ENCODE measurements at regions not wholly inside any gene's neighbourhood (a gene's known extent, or its start where the extent isn't known, plus 50 kb on each side); places are given as distances from the start of the nearest gene placed in this dataset.

GRCh38 chr20:22916021-22916842 is 118.9 kb upstream of the SSTR4 start:
- no peak for DNase-seq (ENCODE audit: low read depth)

- no peak for DNase-seq (ENCODE audit: low read depth)
Observed at GRCh38 chr20:22918286-22918983, 116.7 kb upstream of the SSTR4 start.

- DNase-seq (ENCODE audit: low read depth), result no peak
Observed at GRCh38 chr20:22920898-22921297, 114.2 kb upstream of the SSTR4 start.

- DNase-seq (ENCODE audit: low read depth), result no peak
Observed at GRCh38 chr20:22921595-22922421, 113.3 kb upstream of the SSTR4 start.

GRCh38 chr20:22922987-22923386 is 112.1 kb upstream of the SSTR4 start:
- no peak for DNase-seq (ENCODE audit: low read depth)

- DNase-seq (ENCODE audit: low read depth), result no peak
Observed at GRCh38 chr20:22924046-22924737, 110.9 kb upstream of the SSTR4 start.

- DNase-seq (ENCODE audit: low read depth), result no peak
Observed at GRCh38 chr20:22924949-22925612, 110.0 kb upstream of the SSTR4 start.

- no peak for DNase-seq (ENCODE audit: low read depth)
Observed at GRCh38 chr20:22925613-22925983, 109.5 kb upstream of the SSTR4 start.

GRCh38 chr20:22927537-22927936 is 107.6 kb upstream of the SSTR4 start:
- DNase-seq (ENCODE audit: low read depth), result no peak

GRCh38 chr20:22928679-22929078 is 106.4 kb upstream of the SSTR4 start:
- DNase-seq (ENCODE audit: low read depth), result no peak

- no peak for DNase-seq (ENCODE audit: low read depth)
Observed at GRCh38 chr20:22929661-22930060, 105.5 kb upstream of the SSTR4 start.

GRCh38 chr20:22931653-22932608 is 103.2 kb upstream of the SSTR4 start:
- DNase-seq (ENCODE audit: low read depth), result no peak

GRCh38 chr20:22939181-22939580 is 95.9 kb upstream of the SSTR4 start:
- no peak for DNase-seq (ENCODE audit: low read depth)

- no peak for DNase-seq (ENCODE audit: low read depth)
Observed at GRCh38 chr20:22940350-22940749, 94.8 kb upstream of the SSTR4 start.

GRCh38 chr20:22941550-22941949 is 93.6 kb upstream of the SSTR4 start:
- DNase-seq (ENCODE audit: low read depth), result no peak

GRCh38 chr20:22942742-22943141 is 92.4 kb upstream of the SSTR4 start:
- no peak for DNase-seq (ENCODE audit: low read depth)

GRCh38 chr20:22944062-22944461 is 91.0 kb upstream of the SSTR4 start:
- DNase-seq (ENCODE audit: low read depth), result no peak

GRCh38 chr20:22944936-22945335 is 90.2 kb upstream of the SSTR4 start:
- DNase-seq (ENCODE audit: low read depth), result no peak

- no peak for DNase-seq (ENCODE audit: low read depth)
Observed at GRCh38 chr20:22946596-22946995, 88.5 kb upstream of the SSTR4 start.

GRCh38 chr20:22949331-22950109 is 85.6 kb upstream of the SSTR4 start:
- DNase-seq (ENCODE audit: low read depth), result no peak

All from stimulated activated CD4-positive, alpha-beta T cell treated with anti-CD3 and anti-CD28 coated beads, Interleukin-2, amount 100 ng/mL, for 4 hours (primary cell).